ENCODE measurements at regions not wholly inside any gene's neighbourhood (a gene's known extent, or its start where the extent isn't known, plus 50 kb on each side); places are given as distances from the start of the nearest gene placed in this dataset.

DNA sequence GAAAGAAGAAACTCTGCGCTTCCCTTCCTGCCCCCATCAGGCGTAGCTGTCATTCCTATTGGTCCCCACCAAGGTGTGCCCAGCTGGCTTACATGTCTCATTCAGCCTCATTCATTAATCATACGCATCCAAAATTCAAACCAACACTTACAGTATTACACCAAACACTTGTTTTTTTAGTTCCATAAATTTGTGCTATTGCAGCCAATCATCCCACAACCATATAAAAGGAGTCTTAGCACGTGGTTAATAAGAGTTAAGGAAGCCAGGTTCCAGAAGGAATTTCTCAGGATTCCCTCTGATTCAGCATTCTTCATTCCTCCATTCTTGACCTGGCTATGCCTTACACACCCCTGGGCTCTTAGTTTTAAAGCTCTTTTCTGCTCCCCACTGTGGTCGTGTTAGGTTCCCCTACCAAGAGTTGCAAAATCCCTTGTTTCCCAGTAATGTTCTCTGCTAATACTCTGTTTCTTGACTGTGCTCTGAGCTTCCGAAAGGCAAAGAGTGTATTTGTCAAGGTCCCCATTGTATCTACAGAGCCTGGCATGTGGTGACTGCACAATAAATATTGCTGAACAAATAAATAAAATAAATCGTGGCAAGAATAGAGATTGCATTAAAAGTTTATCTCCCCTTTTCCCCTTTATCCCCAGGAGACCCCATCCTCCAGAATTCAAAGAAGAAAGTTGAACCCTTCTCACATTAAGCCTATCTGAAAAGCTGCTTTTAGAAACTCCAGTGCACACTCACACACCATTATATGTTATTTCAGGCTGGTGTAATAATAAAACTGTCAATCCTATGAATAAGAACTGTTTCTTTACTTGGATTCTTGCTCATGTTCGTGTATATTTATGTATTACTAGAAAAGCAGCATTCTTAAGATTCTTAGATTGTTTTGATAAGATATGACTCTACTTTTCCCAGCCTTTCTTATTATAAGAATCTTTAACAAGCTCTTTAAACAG lies 514.4 kb downstream of the INHBA start:
- Mint-ChIP-seq H3K27ac (no peak overlapping the region), H3K4me3 (no peak overlapping the region), H3K36me3 (no peaks in the 10 kb centered on the region), H3K4me1 (no peaks in the 10 kb centered on the region), H3K27me3 (no peaks in the 10 kb centered on the region), H3K9me3 (peaks cover 7% of the 10 kb centered on the region)

- no peak overlapping the region for H3K27ac Mint-ChIP-seq
- no peaks in the 10 kb centered on the region for H3K27me3 Mint-ChIP-seq
- peaks cover 7% of the 10 kb centered on the region for H3K9me3 Mint-ChIP-seq
- no peak overlapping the region for H3K4me3 Mint-ChIP-seq
- no peaks in the 10 kb centered on the region for H3K4me1 Mint-ChIP-seq
- no peaks in the 10 kb centered on the region for H3K36me3 Mint-ChIP-seq
These were observed 515.6 kb downstream of the INHBA start for GRCh38 chr7:41187322-41187721.

- peaks cover 7% of the 10 kb centered on the region for H3K9me3 Mint-ChIP-seq
- no peaks in the 10 kb centered on the region for H3K36me3 Mint-ChIP-seq
- H3K4me1 Mint-ChIP-seq: no peaks in the 10 kb centered on the region
- H3K27me3 Mint-ChIP-seq: no peaks in the 10 kb centered on the region
- H3K27ac Mint-ChIP-seq: no peak overlapping the region
- H3K4me3 Mint-ChIP-seq: no peak overlapping the region
These were observed 517.0 kb downstream of the INHBA start for GRCh38 chr7:41185851-41186250.

GRCh38 chr7:41183741-41184140 lies 519.1 kb downstream of the INHBA start:
- Mint-ChIP-seq H3K27me3 (no peaks in the 10 kb centered on the region), H3K4me1 (no peaks in the 10 kb centered on the region), H3K4me3 (no peak overlapping the region), H3K9me3 (peaks cover 7% of the 10 kb centered on the region), H3K36me3 (no peaks in the 10 kb centered on the region), H3K27ac (no peak overlapping the region)

- Mint-ChIP-seq H3K36me3 (no peaks in the 10 kb centered on the region), H3K4me1 (no peaks in the 10 kb centered on the region), H3K27me3 (no peaks in the 10 kb centered on the region), H3K27ac (no peak overlapping the region), H3K9me3 (peaks cover 7% of the 10 kb centered on the region), H3K4me3 (no peak overlapping the region)
These were observed 520.1 kb downstream of the INHBA start for GRCh38 chr7:41182782-41183181.

GRCh38 chr7:41175435-41175834 lies 527.5 kb downstream of the INHBA start:
- no peaks in the 10 kb centered on the region for H3K27me3 Mint-ChIP-seq
- no peak overlapping the region for H3K4me3 Mint-ChIP-seq
- no peak overlapping the region for H3K27ac Mint-ChIP-seq
- no peaks in the 10 kb centered on the region for H3K9me3 Mint-ChIP-seq
- no peaks in the 10 kb centered on the region for H3K36me3 Mint-ChIP-seq
- no peaks in the 10 kb centered on the region for H3K4me1 Mint-ChIP-seq

DNA sequence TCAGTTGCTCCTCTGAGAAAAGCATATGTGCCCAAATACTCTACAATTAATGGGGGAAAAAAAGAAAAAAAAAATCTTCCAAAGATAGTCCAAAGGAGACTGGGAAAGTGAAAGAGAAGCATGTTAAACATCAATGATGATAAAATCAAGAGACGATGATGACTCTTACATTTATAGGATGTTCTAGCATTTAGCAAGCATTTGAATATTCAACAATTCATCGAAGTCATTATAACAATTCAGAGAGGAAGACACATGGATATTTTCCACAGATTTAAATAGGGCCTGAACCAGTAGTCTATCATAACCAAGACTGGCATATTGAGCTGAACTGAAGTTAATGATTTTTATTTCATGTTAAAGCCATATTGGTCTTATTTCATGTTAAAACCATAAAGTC lies 528.4 kb downstream of the INHBA start:
- Mint-ChIP-seq H3K27me3 (no peaks in the 10 kb centered on the region), H3K4me3 (no peak overlapping the region)

DNA sequence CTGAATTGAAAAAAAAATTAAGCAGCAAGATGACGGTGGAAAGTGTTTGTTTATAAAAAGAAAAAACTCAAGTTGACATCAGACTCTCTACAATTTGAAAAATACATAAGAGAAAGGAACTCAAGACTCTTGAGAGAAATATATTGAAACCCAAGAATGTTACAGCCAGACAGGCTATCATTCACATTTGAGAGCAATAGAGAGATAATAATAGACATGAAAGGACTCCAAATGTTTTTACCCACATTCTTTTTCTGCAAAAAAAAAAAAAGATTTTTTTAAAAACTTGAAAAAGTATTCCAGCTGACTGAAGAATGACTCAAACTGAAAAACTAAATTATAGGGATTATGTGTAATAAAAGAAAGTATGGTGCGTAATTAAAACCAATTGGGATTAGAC lies 532.4 kb downstream of the INHBA start:
- Mint-ChIP-seq H3K36me3 (no peaks in the 10 kb centered on the region), H3K27me3 (no peaks in the 10 kb centered on the region), H3K4me1 (no peaks in the 10 kb centered on the region), H3K27ac (no peak overlapping the region), H3K9me3 (peaks cover 6% of the 10 kb centered on the region), H3K4me3 (no peak overlapping the region)

More for the DNA sequence above, 528.4 kb downstream of the INHBA start:
- Mint-ChIP-seq H3K9me3 (peaks cover 6% of the 10 kb centered on the region), H3K27ac (no peak overlapping the region), H3K4me1 (no peaks in the 10 kb centered on the region), H3K36me3 (no peaks in the 10 kb centered on the region)

GRCh38 chr7:41169317-41169716 lies 533.6 kb downstream of the INHBA start:
- no peaks in the 10 kb centered on the region for H3K36me3 Mint-ChIP-seq
- H3K4me3 Mint-ChIP-seq: no peak overlapping the region
- H3K4me1 Mint-ChIP-seq: no peaks in the 10 kb centered on the region
- H3K27ac Mint-ChIP-seq: no peak overlapping the region
- peaks cover 6% of the 10 kb centered on the region for H3K9me3 Mint-ChIP-seq
- no peaks in the 10 kb centered on the region for H3K27me3 Mint-ChIP-seq

GRCh38 chr7:41167836-41168235 lies 535.1 kb downstream of the INHBA start:
- no peaks in the 10 kb centered on the region for H3K4me1 Mint-ChIP-seq
- H3K4me3 Mint-ChIP-seq: no peak overlapping the region
- H3K27ac Mint-ChIP-seq: no peak overlapping the region
- H3K36me3 Mint-ChIP-seq: no peaks in the 10 kb centered on the region
- no peaks in the 10 kb centered on the region for H3K27me3 Mint-ChIP-seq
- H3K9me3 Mint-ChIP-seq: peaks cover 6% of the 10 kb centered on the region

DNA sequence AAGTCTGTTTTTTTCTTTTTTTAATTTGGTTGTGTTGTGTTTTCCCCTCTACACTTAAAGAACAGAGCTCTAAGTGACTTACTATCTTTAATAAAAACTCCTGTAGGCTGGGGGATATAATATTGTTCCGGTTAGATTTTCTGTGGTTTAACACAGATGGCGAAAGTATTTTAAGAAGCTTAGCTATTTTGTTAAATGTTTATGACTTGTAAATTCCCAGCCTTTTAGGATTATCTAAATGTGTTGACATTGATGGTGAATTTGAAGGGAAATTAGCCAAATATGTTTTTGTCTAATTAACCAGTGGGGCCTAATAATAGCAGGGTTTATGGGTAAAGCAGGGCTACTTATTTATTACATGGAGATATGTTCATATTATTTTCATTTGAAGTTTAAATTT lies 538.5 kb downstream of the INHBA start:
- Mint-ChIP-seq H3K4me3 (no peak overlapping the region), H3K4me1 (no peaks in the 10 kb centered on the region), H3K36me3 (no peaks in the 10 kb centered on the region), H3K27me3 (no peaks in the 10 kb centered on the region), H3K27ac (no peak overlapping the region), H3K9me3 (peaks cover 11% of the 10 kb centered on the region)

DNA sequence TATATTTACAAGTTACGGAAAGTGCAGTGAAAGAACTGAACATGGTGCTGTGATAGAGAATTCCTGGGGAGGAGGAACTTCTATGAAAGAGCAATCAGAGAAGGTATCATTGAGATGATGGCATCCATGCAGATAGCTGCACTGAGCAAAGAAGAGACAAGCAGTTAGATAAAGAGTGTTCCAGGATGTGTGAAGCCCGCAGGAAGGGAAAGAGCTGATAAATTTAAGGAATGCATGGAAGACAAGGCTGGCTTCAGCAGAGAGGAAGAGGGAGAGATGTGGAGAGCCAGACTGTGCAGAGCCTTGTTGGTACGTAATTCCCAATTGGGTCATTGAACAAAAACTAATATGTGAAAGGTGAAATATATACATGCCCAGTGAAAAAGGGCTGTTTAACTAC lies 538.9 kb downstream of the INHBA start:
- no peak overlapping the region for H3K27ac Mint-ChIP-seq
- H3K27me3 Mint-ChIP-seq: no peaks in the 10 kb centered on the region
- H3K4me3 Mint-ChIP-seq: no peak overlapping the region
- peaks cover 11% of the 10 kb centered on the region for H3K9me3 Mint-ChIP-seq
- H3K36me3 Mint-ChIP-seq: no peaks in the 10 kb centered on the region
- no peaks in the 10 kb centered on the region for H3K4me1 Mint-ChIP-seq

DNA sequence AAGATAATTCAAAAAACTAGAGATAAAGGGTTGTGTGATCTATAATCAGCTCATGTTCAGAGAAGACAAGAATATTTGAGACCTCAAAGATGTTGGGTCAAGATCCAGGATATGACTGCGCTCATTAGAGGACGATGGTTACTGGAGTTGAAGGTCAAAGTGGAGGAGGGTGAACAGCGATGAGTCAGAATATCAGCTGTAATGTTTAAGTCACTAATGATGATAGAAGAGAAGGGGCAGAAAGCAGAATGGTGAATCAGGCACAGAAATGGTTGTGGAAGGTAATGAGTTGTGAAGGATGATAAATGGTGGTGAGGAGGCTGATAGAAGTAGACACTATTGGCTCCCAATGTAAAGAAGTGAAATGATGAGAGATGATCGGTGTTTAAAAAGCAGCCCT lies 540.3 kb downstream of the INHBA start:
- no peak overlapping the region for H3K4me3 Mint-ChIP-seq
- H3K4me1 Mint-ChIP-seq: no peaks in the 10 kb centered on the region
- no peaks in the 10 kb centered on the region for H3K36me3 Mint-ChIP-seq
- peaks cover 17% of the 10 kb centered on the region for H3K9me3 Mint-ChIP-seq
- no peaks in the 10 kb centered on the region for H3K27me3 Mint-ChIP-seq
- H3K27ac Mint-ChIP-seq: no peak overlapping the region

GRCh38 chr7:41161041-41161587 lies 541.8 kb downstream of the INHBA start:
- H3K9me3 Mint-ChIP-seq: peaks cover 17% of the 10 kb centered on the region
- H3K4me1 Mint-ChIP-seq: no peaks in the 10 kb centered on the region
- no peak overlapping the region for H3K4me3 Mint-ChIP-seq
- H3K27ac Mint-ChIP-seq: no peak overlapping the region
- no peaks in the 10 kb centered on the region for H3K27me3 Mint-ChIP-seq
- no peaks in the 10 kb centered on the region for H3K36me3 Mint-ChIP-seq

DNA sequence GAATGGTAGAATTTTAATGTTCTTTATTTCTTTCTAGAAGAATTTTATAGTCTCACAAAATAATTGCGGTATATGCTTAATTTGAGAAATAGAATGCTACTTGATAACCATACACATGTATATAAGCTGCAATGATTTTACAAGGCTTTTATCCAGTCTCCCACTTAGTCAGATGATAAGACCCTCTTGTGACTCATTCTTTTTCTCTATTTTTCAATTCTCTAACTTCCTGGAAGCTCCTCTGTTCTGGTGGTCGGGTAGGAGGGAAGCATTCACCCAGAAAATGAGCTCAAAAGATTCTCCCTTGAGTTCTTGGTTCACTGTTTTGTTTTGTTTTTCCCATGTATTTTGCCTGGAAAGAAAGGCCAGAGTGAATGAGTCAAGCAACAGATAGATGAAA lies 546.6 kb downstream of the INHBA start:
- Mint-ChIP-seq H3K4me1 (no peaks in the 10 kb centered on the region), H3K9me3 (peaks cover 20% of the 10 kb centered on the region), H3K27me3 (no peaks in the 10 kb centered on the region), H3K27ac (no peak overlapping the region), H3K36me3 (no peaks in the 10 kb centered on the region), H3K4me3 (no peak overlapping the region)

DNA sequence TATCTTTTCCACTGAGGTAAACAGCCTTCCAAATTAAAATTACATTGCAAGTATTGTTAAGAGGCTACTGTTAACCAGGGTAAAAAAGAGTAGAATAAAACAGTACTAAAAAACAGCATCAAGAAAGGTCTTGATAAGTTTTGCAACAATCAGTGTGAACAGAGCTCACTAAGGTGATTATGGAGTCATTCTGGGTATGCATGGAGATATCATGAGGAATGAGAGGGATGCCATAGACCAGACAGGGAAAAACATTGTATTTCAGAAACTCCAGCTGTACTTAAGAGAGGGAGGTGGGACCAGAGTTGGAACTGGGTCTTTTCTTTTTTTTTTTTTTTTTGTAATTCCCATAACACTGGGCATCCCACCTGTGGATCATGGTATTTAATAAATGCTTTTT lies 549.6 kb downstream of the INHBA start:
- Mint-ChIP-seq H3K36me3 (no peaks in the 10 kb centered on the region), H3K27ac (no peak overlapping the region), H3K9me3 (peaks cover 6% of the 10 kb centered on the region), H3K4me3 (no peak overlapping the region), H3K27me3 (no peaks in the 10 kb centered on the region), H3K4me1 (no peaks in the 10 kb centered on the region)
